A673 (cell line): ENCODE measurements at regions not wholly inside any gene's neighbourhood (a gene's known extent, or its start where the extent isn't known, plus 50 kb on each side); places are given as distances from the start of the nearest gene placed in this dataset.

Experiments used
- BruUV-seq: library from RNA; stranded (reverse); fragments of 400-500 nt; replicated peaks from 2 replicates; lab custom pipeline; 2021; lab: Mats Ljungman, UMichigan
- CTCF ChIA-PET: fragments of 300-600 bp; sonication (Branson Sonifier 250); formaldehyde crosslinking; loops from one replicate; lab custom pipeline; 2022; ENCODE audit warnings: antibody characterized with exemption; lab: Charles Lee
- POLR2A ChIA-PET: fragments of 300-600 bp; sonication (Branson Sonifier 250); formaldehyde crosslinking; loops from one replicate; lab custom pipeline; 2022; ENCODE audit warnings: antibody characterized with exemption; ENCODE audit not compliant: low non-redundant PET; lab: Charles Lee
- DNase-seq: peaks from one replicate; pipeline ENCODE4 v3.0.0-alpha.2; 2015; ENCODE audit warnings: low spot score
- H3K27ac ChIP-seq: fragments of 200-600 bp; sonication (generic); 2 replicates; pipeline ENCODE4 v1.5.1; 2016; ENCODE audit warnings: mixed run types, low read depth, mild to moderate bottlenecking, mixed read lengths, antibody characterized with exemption, low read length; ENCODE audit not compliant: poor library complexity, severe bottlenecking
- H3K27me3 ChIP-seq: fragments of 200-600 bp; sonication (generic); replicated peaks from 2 replicates; pipeline ENCODE4 v1.6.1; 2017; ENCODE audit warnings: mixed run types, low read depth, mild to moderate bottlenecking, mixed read lengths, antibody characterized with exemption, low read length; ENCODE audit not compliant: insufficient read depth, poor library complexity
- H3K36me3 ChIP-seq: fragments of 200-600 bp; sonication (generic); 2 replicates; pipeline ENCODE4 v1.6.1; 2016; ENCODE audit warnings: mixed run types, mild to moderate bottlenecking, mixed read lengths, antibody characterized with exemption, low read length; ENCODE audit not compliant: insufficient read depth, poor library complexity, severe bottlenecking
- H3K4me1 ChIP-seq: fragments of 200-600 bp; sonication (generic); 2 replicates; pipeline ENCODE4 v1.6.1; 2017; ENCODE audit warnings: mixed run types, mild to moderate bottlenecking, mixed read lengths, antibody characterized with exemption, low read length; ENCODE audit not compliant: insufficient read depth, poor library complexity, severe bottlenecking
- H3K4me3 ChIP-seq: fragments of 200-600 bp; sonication (generic); 2 replicates; pipeline ENCODE4 v1.5.1; 2016; ENCODE audit warnings: low read depth, mixed run types, mild to moderate bottlenecking, mixed read lengths, low read length; ENCODE audit not compliant: poor library complexity, severe bottlenecking
- H3K9me3 ChIP-seq: fragments of 200-600 bp; sonication (generic); 2 replicates; pipeline ENCODE4 v1.6.1; 2016; ENCODE audit warnings: mixed run types, low read depth, mild to moderate bottlenecking, mixed read lengths, antibody characterized with exemption, low read length; ENCODE audit not compliant: poor library complexity, severe bottlenecking
- CTCF ChIP-seq: fragments of 300-800, 200-600 bp; sonication (generic); conservative IDR thresholded peaks from 2 replicates; pipeline ENCODE4 v1.5.1; 2017; ENCODE audit warnings: low read depth, mild to moderate bottlenecking, antibody characterized with exemption, low read length, moderate library complexity, mixed read lengths
- EZH2 ChIP-seq: fragments of 200-600 bp; sonication (generic); IDR thresholded peaks from 2 replicates; pipeline ENCODE4 v1.6.1; 2017; ENCODE audit warnings: borderline replicate concordance, low read depth, mild to moderate bottlenecking, mixed read lengths, antibody characterized with exemption, low read length; ENCODE audit not compliant: poor library complexity, severe bottlenecking
- intact Hi-C: fragments of 100-400 bp; cut with micrococcal nuclease; formaldehyde crosslinking; loops from one replicate; pipeline ENCODE4 v1.10.0; 2022; ENCODE audit not compliant: unreplicated experiment

- ChIA-PET POLR2A (no interaction called here), CTCF (no interaction called here)
- BruUV-seq, result no TSS peak
- DNase-seq, result no peak
- intact Hi-C loops, result no loop called here
- H3K4me3 ChIP-seq, result no peak overlapping the region
- TF ChIP-seq EZH2 (no peak), CTCF (no peak)
- no peaks in the 10 kb centered on the region for H3K36me3 ChIP-seq
- no peak overlapping the region for H3K27ac ChIP-seq
- no peaks in the 10 kb centered on the region for H3K4me1 ChIP-seq
- no peaks in the 10 kb centered on the region for H3K9me3 ChIP-seq
- H3K27me3 ChIP-seq, result no peaks in the 10 kb centered on the region
These were observed 106.3 kb downstream of the MYCN start for GRCh38 chr2:16046649-16047048.

GRCh38 chr2:16045653-16046352 lies 105.5 kb downstream of the MYCN start:
- DNase-seq, result no peak
- CTCF ChIA-PET, result no interaction called here
- H3K4me1 ChIP-seq, result no peaks in the 10 kb centered on the region
- H3K36me3 ChIP-seq, result no peaks in the 10 kb centered on the region
- no peak overlapping the region for H3K4me3 ChIP-seq
- intact Hi-C loops, result no loop called here
- POLR2A ChIA-PET, result no interaction called here
- H3K27ac ChIP-seq, result no peak overlapping the region
- no peak for TF ChIP-seq EZH2
- TF ChIP-seq CTCF, result no peak
- no peaks in the 10 kb centered on the region for H3K9me3 ChIP-seq
- BruUV-seq, result no TSS peak
- H3K27me3 ChIP-seq, result no peaks in the 10 kb centered on the region

DNA sequence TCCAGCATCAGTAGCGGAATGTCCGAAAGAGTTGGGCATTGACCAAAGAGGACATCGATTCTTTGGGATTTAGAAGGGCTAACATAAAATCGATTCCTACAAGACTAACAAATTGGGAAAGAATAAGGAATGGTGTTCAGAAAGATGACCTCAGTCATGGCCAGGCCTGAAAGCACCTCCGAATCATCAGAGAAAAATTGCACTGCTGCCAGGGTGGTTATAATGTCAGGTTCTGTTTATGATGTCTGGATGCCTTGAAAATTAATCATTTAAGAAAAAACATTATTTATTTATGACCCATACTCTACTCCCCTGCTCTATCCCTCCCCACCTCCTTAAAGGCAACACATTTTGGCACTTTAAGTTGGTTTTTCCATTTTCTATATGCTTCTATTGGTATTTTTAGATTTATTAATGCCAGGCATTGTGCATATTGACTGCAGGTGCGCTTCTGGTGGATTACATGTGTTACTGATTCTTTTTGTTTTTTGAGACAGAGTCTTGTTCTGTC lies 104.7 kb downstream of the MYCN start:
- POLR2A ChIA-PET, result no interaction called here

More for the DNA sequence above, 104.7 kb downstream of the MYCN start:
- H3K9me3 ChIP-seq, result no peaks in the 10 kb centered on the region
- no peaks in the 10 kb centered on the region for H3K36me3 ChIP-seq
- intact Hi-C loops, result no loop called here
- H3K4me1 ChIP-seq, result no peaks in the 10 kb centered on the region
- DNase-seq, result no peak
- CTCF ChIA-PET, result no interaction called here
- H3K27ac ChIP-seq, result no peak overlapping the region
- H3K4me3 ChIP-seq, result no peak overlapping the region
- BruUV-seq, result no TSS peak
- H3K27me3 ChIP-seq, result no peaks in the 10 kb centered on the region
- TF ChIP-seq CTCF (no peak), EZH2 (no peak)
